ENCODE measurements at regions not wholly inside any gene's neighbourhood (a gene's known extent, or its start where the extent isn't known, plus 50 kb on each side); places are given as distances from the start of the nearest gene placed in this dataset.

DNA sequence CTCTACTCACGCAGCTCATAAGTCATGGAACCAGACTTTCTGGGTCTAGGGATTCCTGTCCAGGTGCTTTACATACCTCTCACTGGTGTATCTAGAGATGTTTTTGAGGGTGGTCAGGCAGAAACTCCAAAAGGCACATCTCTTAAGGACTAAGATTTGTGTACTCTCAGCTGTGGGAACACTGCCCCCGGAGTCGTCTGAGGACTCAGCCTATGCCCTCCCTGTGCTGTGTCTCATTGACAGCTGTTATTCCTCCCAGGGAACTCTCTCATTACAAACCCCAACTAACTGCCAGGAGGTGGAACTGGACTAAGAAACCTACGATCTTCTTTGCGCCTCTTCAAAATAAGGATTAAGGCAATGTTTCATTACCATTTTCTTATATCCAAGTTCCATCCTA is 293.9 kb upstream of the DLGAP1 start:
- TF ChIP-seq, protein P1, sequence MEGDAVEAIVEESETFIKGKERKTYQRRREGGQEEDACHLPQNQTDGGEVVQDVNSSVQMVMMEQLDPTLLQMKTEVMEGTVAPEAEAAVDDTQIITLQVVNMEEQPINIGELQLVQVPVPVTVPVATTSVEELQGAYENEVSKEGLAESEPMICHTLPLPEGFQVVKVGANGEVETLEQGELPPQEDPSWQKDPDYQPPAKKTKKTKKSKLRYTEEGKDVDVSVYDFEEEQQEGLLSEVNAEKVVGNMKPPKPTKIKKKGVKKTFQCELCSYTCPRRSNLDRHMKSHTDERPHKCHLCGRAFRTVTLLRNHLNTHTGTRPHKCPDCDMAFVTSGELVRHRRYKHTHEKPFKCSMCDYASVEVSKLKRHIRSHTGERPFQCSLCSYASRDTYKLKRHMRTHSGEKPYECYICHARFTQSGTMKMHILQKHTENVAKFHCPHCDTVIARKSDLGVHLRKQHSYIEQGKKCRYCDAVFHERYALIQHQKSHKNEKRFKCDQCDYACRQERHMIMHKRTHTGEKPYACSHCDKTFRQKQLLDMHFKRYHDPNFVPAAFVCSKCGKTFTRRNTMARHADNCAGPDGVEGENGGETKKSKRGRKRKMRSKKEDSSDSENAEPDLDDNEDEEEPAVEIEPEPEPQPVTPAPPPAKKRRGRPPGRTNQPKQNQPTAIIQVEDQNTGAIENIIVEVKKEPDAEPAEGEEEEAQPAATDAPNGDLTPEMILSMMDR (IDR thresholded peaks at IDR 0.05; ENCODE audit: insufficient read depth, low read length, missing control alignments): no peak
- no peak for DNase-seq (ENCODE audit: low read depth, low spot score)
- ChIA-PET CTCF (no interaction called here), POLR2A (no interaction called here)
- no peak overlapping the region for H3K4me3 ChIP-seq (ENCODE audit: low read depth, low read length)

DNA sequence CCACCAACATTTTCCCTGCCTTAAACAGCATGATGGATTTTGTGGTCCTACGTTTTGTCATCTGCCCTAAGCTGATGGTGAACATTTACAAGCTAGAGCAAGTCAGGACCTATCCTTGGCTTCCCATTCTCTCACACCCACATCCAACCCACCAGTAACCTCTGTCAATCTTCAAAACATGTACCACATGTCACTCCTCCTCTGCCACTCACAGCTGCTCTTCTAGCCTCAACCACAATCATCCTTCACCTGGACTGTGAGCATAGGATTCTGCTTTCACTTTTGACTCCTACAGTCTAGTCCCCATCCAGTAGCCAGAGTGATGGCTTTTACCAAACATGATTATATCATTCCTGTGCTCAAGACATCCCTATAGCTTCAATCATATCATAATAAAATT is 279.8 kb upstream of the DLGAP1 start:
- CTCF ChIA-PET: no interaction called here
- TF ChIP-seq, protein P1 (IDR thresholded peaks at IDR 0.05; ENCODE audit: insufficient read depth, low read length, missing control alignments): no peak
- no peak overlapping the region for H3K4me3 ChIP-seq (ENCODE audit: low read depth, low read length)
- POLR2A ChIA-PET: no interaction called here
- no peak for DNase-seq (ENCODE audit: low read depth, low spot score)

DNA sequence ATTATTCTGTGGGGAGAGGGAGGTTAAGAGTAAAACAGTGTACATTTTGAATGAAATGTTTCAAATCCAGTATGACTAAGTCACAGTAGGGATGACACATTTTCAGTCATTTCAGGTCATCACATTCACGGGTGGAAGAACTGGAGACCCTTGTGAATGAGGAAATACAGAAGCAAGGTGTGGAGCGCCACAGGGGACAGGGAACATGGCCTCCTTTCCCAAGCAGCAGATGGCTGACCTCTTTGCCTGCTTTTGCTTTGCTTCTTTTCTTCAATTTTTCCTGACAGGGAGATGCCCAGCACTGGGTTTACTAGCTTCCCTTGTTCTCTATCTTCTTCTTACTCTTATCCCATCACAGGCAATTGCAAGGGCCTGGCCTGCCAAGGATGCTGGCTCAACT is 278.9 kb upstream of the DLGAP1 start:
- ChIA-PET POLR2A (no interaction called here), CTCF (no interaction called here)
- H3K4me3 ChIP-seq (ENCODE audit: low read depth, low read length): no peak overlapping the region
- DNase-seq (ENCODE audit: low read depth, low spot score): no peak
- TF ChIP-seq, protein P1 (IDR thresholded peaks at IDR 0.05; ENCODE audit: insufficient read depth, low read length, missing control alignments): no peak

DNA sequence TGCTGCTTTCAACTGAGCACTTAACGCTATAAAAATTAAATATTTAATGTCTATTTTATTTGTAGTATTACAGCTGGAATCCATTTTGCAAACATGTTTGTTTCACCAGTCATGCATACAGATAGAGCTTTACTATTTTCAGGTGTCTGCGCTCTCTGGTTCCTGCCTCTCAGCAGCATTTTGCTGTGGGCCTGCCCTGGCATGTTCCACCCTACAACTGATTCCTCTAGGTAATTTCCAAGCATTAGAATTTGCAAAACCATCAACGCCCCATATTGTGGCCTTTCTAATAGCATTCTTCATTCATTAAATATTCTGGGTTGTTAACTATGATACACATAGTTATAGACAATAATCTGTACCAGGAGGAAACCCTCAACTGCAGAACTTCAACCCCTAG is 266.4 kb upstream of the DLGAP1 start:
- DNase-seq (ENCODE audit: low read depth, low spot score): no peak
- ChIA-PET POLR2A (no interaction called here), CTCF (no interaction called here)
- H3K4me3 ChIP-seq (ENCODE audit: low read depth, low read length): no peak overlapping the region
- TF ChIP-seq, protein P1 (IDR thresholded peaks at IDR 0.05; ENCODE audit: insufficient read depth, low read length, missing control alignments): no peak

DNA sequence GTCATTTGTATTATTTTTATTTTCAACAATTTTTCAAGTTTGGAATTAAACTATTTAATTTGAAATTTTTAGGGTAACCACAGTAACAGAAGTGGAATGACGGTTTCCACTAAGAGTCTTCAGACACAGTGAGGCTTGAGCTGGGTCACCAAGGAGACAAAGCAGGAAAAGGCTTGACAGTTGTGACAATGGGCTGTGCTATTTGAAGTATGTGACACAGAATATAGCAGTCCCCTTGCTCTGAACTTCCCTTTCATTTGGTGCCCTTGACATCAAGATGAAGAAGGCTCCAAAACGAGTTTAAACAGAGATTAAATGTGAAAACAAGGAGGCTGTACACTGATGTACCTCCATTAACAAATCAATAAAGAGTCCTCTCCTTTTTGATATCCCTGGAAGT is 265.4 kb upstream of the DLGAP1 start:
- POLR2A ChIA-PET: no interaction called here
- CTCF ChIA-PET: no interaction called here
- TF ChIP-seq, protein P1 (IDR thresholded peaks at IDR 0.05; ENCODE audit: insufficient read depth, low read length, missing control alignments): no peak
- DNase-seq (ENCODE audit: low read depth, low spot score): no peak
- no peak overlapping the region for H3K4me3 ChIP-seq (ENCODE audit: low read depth, low read length)

DNA sequence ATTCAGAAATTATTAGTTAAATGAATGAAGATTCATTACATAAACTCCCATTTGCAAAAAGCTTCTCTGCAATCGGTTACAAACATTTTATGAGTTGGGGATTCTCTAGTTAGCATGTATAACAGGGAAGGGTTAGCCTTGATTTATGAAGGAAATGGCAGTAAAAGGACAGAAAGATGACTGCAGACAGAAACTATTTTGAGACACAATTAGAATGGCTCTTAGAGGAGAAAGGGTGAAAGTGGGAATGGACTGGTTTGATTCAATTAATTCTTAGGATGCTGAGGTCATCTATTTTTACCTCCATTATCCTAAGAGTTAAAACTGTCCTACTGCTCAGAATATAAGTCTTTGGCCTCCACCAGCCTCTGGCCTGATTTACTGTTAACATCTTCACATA is 250.8 kb upstream of the DLGAP1 start:
- TF ChIP-seq, protein P1 (IDR thresholded peaks at IDR 0.05; ENCODE audit: insufficient read depth, low read length, missing control alignments): no peak
- ChIA-PET POLR2A (no interaction called here), CTCF (interaction anchor here (0.7 kb wide), 1 partner anchor 14 kb away, joined by 3 read pairs; no protein-coding TSS in a partner anchor)
- DNase-seq (ENCODE audit: low read depth, low spot score): no peak
- no peak overlapping the region for H3K4me3 ChIP-seq (ENCODE audit: low read depth, low read length)
